ENCODE measurements at regions not wholly inside any gene's neighbourhood (a gene's known extent, or its start where the extent isn't known, plus 50 kb on each side); places are given as distances from the start of the nearest gene placed in this dataset.

GRCh38 chrX:99033226-99033901, 1376.7 kb downstream of the PCDH19 start:
- TF ChIP-seq CTCF (IDR thresholded peaks at IDR 0.05; ENCODE audit: low read depth, low read length) (no peak), EZH2phosphoT487 (IDR thresholded peaks at IDR 0.05; ENCODE audit: low read depth) (no peak)

Data from OCI-LY3 (cell line).